Common myeloid progenitor, CD34-positive (primary cell): ENCODE measurements at regions not wholly inside any gene's neighbourhood (a gene's known extent, or its start where the extent isn't known, plus 50 kb on each side); places are given as distances from the start of the nearest gene placed in this dataset.

ENCODE experiments used
- CTCF ChIA-PET: fragments of 350-600 bp; sonication (Branson Sonifier 250); formaldehyde crosslinking; loops from one replicate; lab custom pipeline; 2021; ENCODE audit warnings: antibody characterized with exemption; lab: Charles Lee
- POLR2A ChIA-PET: fragments of 350-600 bp; sonication (Branson Sonifier 250); formaldehyde crosslinking; loops from one replicate; lab custom pipeline; 2021; ENCODE audit warnings: antibody characterized with exemption; lab: Charles Lee
- DNase-seq, 3 donors: peaks; one replicate each; pipeline versions ENCODE4 v3.0.0 to v3.0.0-alpha.2; 2013
- H3K27ac ChIP-seq, 2 experiments: 1 replicate in 1 of 2; 2 replicates in 1 of 2; pipeline ENCODE4 v1.7.0; 2013; ENCODE audit warnings: inconsistent platforms in 2 of 2, low read length in 2 of 2, mild to moderate bottlenecking in 2 of 2, low read depth in 1 of 2, moderate library complexity in 1 of 2; ENCODE audit not compliant: severe bottlenecking in 2 of 2, insufficient read depth in 1 of 2, poor library complexity in 1 of 2
- H3K27me3 ChIP-seq, 5 experiments: replicated peaks in 2 of 5; 1 replicate in 3 of 5; 2 replicates in 2 of 5; pipeline versions ENCODE4 v1.6.1 to v1.7.0; 2013; ENCODE audit warnings: low read length in 4 of 5, mild to moderate bottlenecking in 2 of 5, moderate library complexity in 2 of 5, inconsistent platforms in 1 of 5; ENCODE audit not compliant: insufficient read depth in 5 of 5, control insufficient read depth in 4 of 5
- H3K36me3 ChIP-seq, 4 experiments: 1 replicate in 2 of 4; 2 replicates in 2 of 4; pipeline versions ENCODE4 v1.6.1 to v1.7.0; 2013; ENCODE audit warnings: low read length in 3 of 4, control low read depth in 1 of 4, mild to moderate bottlenecking in 1 of 4; ENCODE audit not compliant: control insufficient read depth in 4 of 4, insufficient read depth in 4 of 4
- H3K4me1 ChIP-seq, 4 experiments: 1 replicate in 3 of 4; 2 replicates in 1 of 4; pipeline versions ENCODE4 v1.6.1 to v1.7.1; 2013; ENCODE audit warnings: low read length in 3 of 4, mild to moderate bottlenecking in 3 of 4, control low read depth in 1 of 4, inconsistent platforms in 1 of 4, moderate library complexity in 1 of 4; ENCODE audit not compliant: control insufficient read depth in 4 of 4, insufficient read depth in 4 of 4; ENCODE audit errors: control extremely low read depth in 1 of 4
- H3K4me3 ChIP-seq, 7 experiments: 1 replicate in 4 of 7; 2 replicates in 3 of 7; pipeline versions ENCODE4 v1.5.1 to v1.7.0; 2013; ENCODE audit warnings: mild to moderate bottlenecking in 7 of 7, low read length in 6 of 7, moderate library complexity in 6 of 7, inconsistent platforms in 2 of 7, low read depth in 2 of 7, control low read depth in 1 of 7; ENCODE audit not compliant: insufficient read depth in 4 of 7, control insufficient read depth in 1 of 7; ENCODE audit errors: extremely low read depth in 1 of 7
- H3K9me3 ChIP-seq, 5 experiments: 1 replicate in 4 of 5; 2 replicates in 1 of 5; pipeline versions ENCODE4 v1.6.1 to v1.7.1; 2013; ENCODE audit warnings: low read length in 4 of 5, mild to moderate bottlenecking in 2 of 5, inconsistent platforms in 1 of 5, low read depth in 1 of 5, moderate library complexity in 1 of 5; ENCODE audit not compliant: control insufficient read depth in 4 of 5, insufficient read depth in 2 of 5; ENCODE audit errors: control extremely low read depth in 1 of 5
- WGBS: methylation state at CpG from one replicate; pipeline ENCODE4 v1.1.5; 2013; ENCODE audit not compliant: insufficient coverage; 5-methylcytosine and 5-hydroxymethylcytosine counted together

DNA sequence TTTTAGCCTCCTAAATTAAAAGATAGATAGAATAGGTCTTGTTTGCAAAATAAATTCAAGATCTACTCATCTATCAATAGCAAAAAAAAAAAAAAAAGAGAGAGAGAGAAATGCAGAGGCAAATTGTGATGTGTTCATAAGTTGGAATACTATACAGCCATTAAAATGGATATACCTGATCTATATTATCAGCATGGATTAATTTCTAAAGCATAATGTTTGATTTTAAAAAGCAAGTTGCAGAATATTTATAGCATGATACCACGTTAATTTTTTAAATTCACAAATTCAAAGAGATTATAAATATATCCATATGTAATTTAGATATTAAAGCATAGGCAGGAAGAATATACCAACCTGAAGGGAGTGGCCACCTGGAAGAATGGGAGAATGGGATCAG is 114.9 kb upstream of the PTPRT start:
- no CpG with 5 or more reads among the region's 1 CpG for WGBS
- Histone ChIP-seq H3K27ac (no peak overlapping the region), H3K27me3 (no peaks in the 10 kb centered on the region), H3K4me1 (no peaks in the 10 kb centered on the region), H3K36me3 (no peaks in the 10 kb centered on the region), H3K4me3 (no peak overlapping the region), H3K9me3 (peaks cover 0 to 16% (median 5%) of the 10 kb centered on the region in 5 experiments)
- CTCF ChIA-PET, result interaction anchor here (1.2 kb wide), 1 partner anchor 15 kb away, joined by 3 read pairs; no protein-coding TSS in a partner anchor
- DNase-seq, result no peak
- POLR2A ChIA-PET, result no interaction called here

GRCh38 chr20:43302936-43303335 is 113.2 kb upstream of the PTPRT start:
- ChIA-PET POLR2A (no interaction called here), CTCF (no interaction called here)
- no peak for DNase-seq
- no peaks in the 10 kb centered on the region for H3K27me3 ChIP-seq
- H3K9me3 ChIP-seq, result peaks cover 0 to 6% (median 0%) of the 10 kb centered on the region in 5 experiments
- 100% methylated on average over 4 of the region's 4 CpGs for WGBS
- no peaks in the 10 kb centered on the region for H3K4me1 ChIP-seq
- no peak overlapping the region for H3K4me3 ChIP-seq
- no peak overlapping the region for H3K27ac ChIP-seq
- H3K36me3 ChIP-seq, result no peaks in the 10 kb centered on the region

DNA sequence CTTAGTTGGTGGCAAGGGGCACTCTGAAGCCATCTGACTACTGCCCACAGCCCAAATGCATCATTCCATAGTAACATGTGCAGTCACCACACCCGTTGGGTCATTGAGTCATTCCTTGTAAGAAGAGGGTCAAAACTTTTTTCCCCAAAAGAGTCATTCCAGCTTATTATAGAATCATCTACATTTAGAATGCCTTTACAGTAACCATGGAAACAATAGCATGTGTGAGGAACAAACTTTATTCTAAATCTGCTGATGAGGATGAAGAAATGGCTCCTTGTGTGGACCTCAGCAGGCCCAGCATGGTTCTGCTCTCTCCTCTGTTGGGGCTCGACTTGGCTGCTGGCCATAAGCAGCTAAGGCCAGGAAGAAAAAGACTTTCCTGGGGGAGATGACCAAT is 111.2 kb upstream of the PTPRT start:
- H3K4me3 ChIP-seq, result no peak overlapping the region
- no peaks in the 10 kb centered on the region for H3K4me1 ChIP-seq
- whole genome bisulfite sequencing, result 94% methylated on average over 2 of the region's 2 CpGs
- no peaks in the 10 kb centered on the region for H3K27me3 ChIP-seq
- no peaks in the 10 kb centered on the region for H3K36me3 ChIP-seq
- CTCF ChIA-PET, result no interaction called here
- DNase-seq, result no peak
- H3K27ac ChIP-seq, result no peak overlapping the region
- H3K9me3 ChIP-seq, result peaks cover 0 to 6% (median 0%) of the 10 kb centered on the region in 5 experiments
- POLR2A ChIA-PET, result no interaction called here

DNA sequence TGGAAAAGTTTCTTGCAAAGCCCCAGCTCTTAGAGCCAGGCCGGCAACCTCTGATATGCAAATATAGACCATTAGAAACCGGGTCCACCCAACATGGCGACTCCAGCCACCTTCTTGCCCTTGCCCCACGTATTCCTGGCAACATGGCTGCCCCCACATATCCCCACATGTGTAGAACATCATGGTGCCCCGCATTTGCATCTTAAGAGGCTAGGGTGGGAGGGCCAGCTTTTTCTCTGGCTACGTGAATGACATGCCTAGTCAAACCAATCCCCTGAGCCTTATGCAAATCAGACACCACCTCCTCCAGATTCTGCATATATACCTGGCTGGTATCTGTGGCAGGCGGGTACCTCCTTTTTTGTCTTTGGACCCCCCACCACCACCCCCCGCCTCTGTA is 106.1 kb upstream of the PTPRT start:
- Histone ChIP-seq H3K36me3 (no peaks in the 10 kb centered on the region), H3K4me1 (peaks cover 0 to under 1% (median 0%) of the 10 kb centered on the region in 4 experiments), H3K27me3 (peaks cover 0 to 2% (median 0%) of the 10 kb centered on the region in 5 experiments), H3K4me3 (no peak overlapping the region), H3K9me3 (peaks cover 0 to 6% (median 0%) of the 10 kb centered on the region in 5 experiments), H3K27ac (no peak overlapping the region)
- ChIA-PET POLR2A (no interaction called here), CTCF (no interaction called here)
- DNase-seq, result no peak
- 91% methylated on average over 7 of the region's 8 CpGs for WGBS

DNA sequence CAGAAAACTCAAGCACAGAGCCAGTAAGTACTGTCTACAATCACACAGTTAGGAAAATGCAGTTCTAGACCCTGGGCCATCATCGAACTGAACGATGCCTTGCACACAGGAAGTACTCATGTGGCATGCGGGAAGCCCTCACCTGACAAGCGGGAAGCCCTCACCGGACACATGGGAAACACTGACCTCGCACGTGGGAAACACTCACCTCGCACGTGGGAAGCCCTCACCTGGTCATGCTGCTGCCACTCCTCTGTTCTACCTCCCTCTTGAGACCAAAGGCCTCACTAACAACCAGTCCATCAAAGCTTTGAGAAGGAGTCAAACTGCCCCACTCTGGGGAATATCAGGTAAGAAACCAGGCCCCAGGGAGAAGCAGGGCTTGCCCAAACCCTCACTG is 105.6 kb upstream of the PTPRT start:
- H3K9me3 ChIP-seq, result peaks cover 0 to 6% (median 0%) of the 10 kb centered on the region in 5 experiments
- 94% methylated on average over 9 of the region's 9 CpGs for WGBS
- H3K27me3 ChIP-seq, result peaks cover 0 to 3% (median 0%) of the 10 kb centered on the region in 5 experiments
- no peaks in the 10 kb centered on the region for H3K36me3 ChIP-seq
- ChIA-PET POLR2A (no interaction called here), CTCF (no interaction called here)
- H3K4me1 ChIP-seq, result peaks cover 0 to 5% (median 0%) of the 10 kb centered on the region in 4 experiments
- no peak for DNase-seq
- no peak overlapping the region for H3K4me3 ChIP-seq
- H3K27ac ChIP-seq, result no peak overlapping the region

GRCh38 chr20:43294031-43294430 is 104.3 kb upstream of the PTPRT start:
- peaks cover 0 to 9% (median 0%) of the 10 kb centered on the region in 4 experiments for H3K4me1 ChIP-seq
- ChIA-PET CTCF (no interaction called here), POLR2A (no interaction called here)
- H3K27ac ChIP-seq, result no peak overlapping the region
- H3K27me3 ChIP-seq, result peaks cover 0 to 3% (median 0%) of the 10 kb centered on the region in 5 experiments
- 100% methylated on average over 2 of the region's 4 CpGs for WGBS
- H3K4me3 ChIP-seq, result no peak overlapping the region
- no peak for DNase-seq
- H3K36me3 ChIP-seq, result no peaks in the 10 kb centered on the region
- H3K9me3 ChIP-seq, result peaks cover 0 to 6% (median 0%) of the 10 kb centered on the region in 5 experiments

DNA sequence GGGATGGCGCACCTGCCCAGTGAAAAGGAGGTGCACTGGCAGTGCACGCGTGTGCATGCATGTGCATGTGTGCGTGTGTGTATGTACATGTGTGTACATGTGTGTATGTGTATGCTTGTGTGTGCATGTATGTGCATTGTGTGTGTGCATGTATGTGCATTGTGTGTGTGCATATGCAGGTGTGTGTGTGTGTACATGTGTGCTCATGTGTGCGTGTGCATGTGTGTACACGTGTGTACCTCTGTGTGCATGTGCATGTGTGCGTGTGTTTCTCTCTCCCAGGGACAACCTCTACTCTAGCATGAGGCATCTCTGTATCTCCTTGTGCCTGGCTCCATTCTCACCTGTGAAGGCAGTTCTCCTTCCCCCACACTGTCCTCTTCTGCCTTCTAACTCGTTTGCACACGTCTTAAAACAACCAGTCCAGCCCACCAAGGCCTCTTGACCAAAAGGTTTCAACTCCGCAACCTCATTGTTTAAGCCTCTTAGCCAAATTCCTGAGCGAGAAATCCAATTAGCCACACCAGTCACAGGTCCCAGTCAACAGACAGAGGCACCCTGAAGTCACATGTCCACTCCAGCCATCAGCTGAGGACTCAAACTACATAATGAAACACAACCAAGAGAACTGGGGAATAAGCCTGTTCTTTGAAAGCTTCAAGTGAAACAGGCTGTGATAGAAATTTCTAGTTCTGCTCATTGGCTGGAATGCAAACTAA is 103.5 kb upstream of the PTPRT start:
- POLR2A ChIA-PET, result no interaction called here
- H3K9me3 ChIP-seq, result peaks cover 0 to 6% (median 0%) of the 10 kb centered on the region in 5 experiments
- peaks cover 0 to 9% (median 0%) of the 10 kb centered on the region in 4 experiments for H3K4me1 ChIP-seq
- no peak overlapping the region for H3K27ac ChIP-seq
- WGBS, result 79% methylated on average over 4 of the region's 11 CpGs
- CTCF ChIA-PET, result no interaction called here
- no peak for DNase-seq
- H3K36me3 ChIP-seq, result no peaks in the 10 kb centered on the region
- no peak overlapping the region for H3K4me3 ChIP-seq
- peaks cover 0 to 3% (median 0%) of the 10 kb centered on the region in 5 experiments for H3K27me3 ChIP-seq
